ACC112 (cell line): ENCODE measurements at regions not wholly inside any gene's neighbourhood (a gene's known extent, or its start where the extent isn't known, plus 50 kb on each side); places are given as distances from the start of the nearest gene placed in this dataset.
"Not testable (repeated sequence)": the region's sequence is repeated elsewhere in the genome, so short reads cannot be mapped to it uniquely, and the experiment has no call there.

Source experiments
- H2AFZ ChIP-seq: fragments of 200-600 bp; sonication (generic); one replicate; pipeline ENCODE4 v1.6.0; 2017; ENCODE audit warnings: antibody characterized with exemption, low read length; ENCODE audit not compliant: unreplicated experiment
- H3K27ac ChIP-seq: fragments of 200-600 bp; sonication (generic); 2 replicates; pipeline ENCODE4 v1.5.1; 2014; ENCODE audit warnings: low read depth, mild to moderate bottlenecking, antibody characterized with exemption, low read length, moderate library complexity
- H3K27me3 ChIP-seq: fragments of 200-600 bp; sonication (generic); 2 replicates; pipeline ENCODE4 v1.6.1; 2014; ENCODE audit warnings: mild to moderate bottlenecking, antibody characterized with exemption, low read length, moderate library complexity, mixed read lengths; ENCODE audit not compliant: insufficient read depth
- H3K36me3 ChIP-seq: fragments of 200-600 bp; sonication (generic); 2 replicates; pipeline ENCODE4 v1.6.1; 2016; ENCODE audit warnings: mild to moderate bottlenecking, antibody characterized with exemption, low read length, moderate library complexity, mixed read lengths; ENCODE audit not compliant: insufficient read depth
- H3K4me1 ChIP-seq: fragments of 200-600 bp; sonication (generic); one replicate; pipeline ENCODE4 v1.6.1; 2016; ENCODE audit warnings: low read length, mixed read lengths; ENCODE audit not compliant: insufficient read depth, unreplicated experiment, control insufficient read depth
- H3K4me3 ChIP-seq: fragments of 200-600 bp; sonication (generic); 2 replicates; pipeline ENCODE4 v1.5.1; 2014; ENCODE audit warnings: mild to moderate bottlenecking, low read depth, low read length
- H3K79me2 ChIP-seq: fragments of 200-600 bp; sonication (generic); one replicate; pipeline ENCODE4 v1.6.0; 2016; ENCODE audit warnings: low read length; ENCODE audit not compliant: control insufficient read depth, unreplicated experiment, insufficient read depth

DNA sequence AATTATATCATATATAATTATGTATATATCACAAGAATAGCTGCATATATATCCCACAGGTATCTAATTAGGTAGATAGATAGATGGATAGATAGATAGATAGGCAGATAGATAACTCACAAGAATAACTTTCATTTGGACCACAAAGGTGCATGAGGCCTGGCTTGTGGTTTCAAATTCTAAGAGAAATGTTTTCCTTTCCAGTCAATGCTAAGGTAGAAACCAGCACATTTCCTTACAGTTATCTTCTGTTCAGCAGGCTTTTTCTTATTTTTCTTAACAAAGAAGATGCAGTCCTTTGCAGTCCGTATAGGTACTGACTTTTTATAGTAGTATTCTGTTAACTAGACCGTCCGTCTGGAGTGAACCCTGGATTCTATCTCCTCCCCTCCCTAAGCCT lies 152.9 kb upstream of the ANKFN1 start:
- H3K27ac ChIP-seq, result no peak overlapping the region
- no peaks in the 10 kb centered on the region for H3K36me3 ChIP-seq
- H3K4me3 ChIP-seq, result no peak overlapping the region
- no peak overlapping the region for H2AFZ ChIP-seq
- no peaks in the 10 kb centered on the region for H3K4me1 ChIP-seq
- no peaks in the 10 kb centered on the region for H3K79me2 ChIP-seq
- no peaks in the 10 kb centered on the region for H3K27me3 ChIP-seq

DNA sequence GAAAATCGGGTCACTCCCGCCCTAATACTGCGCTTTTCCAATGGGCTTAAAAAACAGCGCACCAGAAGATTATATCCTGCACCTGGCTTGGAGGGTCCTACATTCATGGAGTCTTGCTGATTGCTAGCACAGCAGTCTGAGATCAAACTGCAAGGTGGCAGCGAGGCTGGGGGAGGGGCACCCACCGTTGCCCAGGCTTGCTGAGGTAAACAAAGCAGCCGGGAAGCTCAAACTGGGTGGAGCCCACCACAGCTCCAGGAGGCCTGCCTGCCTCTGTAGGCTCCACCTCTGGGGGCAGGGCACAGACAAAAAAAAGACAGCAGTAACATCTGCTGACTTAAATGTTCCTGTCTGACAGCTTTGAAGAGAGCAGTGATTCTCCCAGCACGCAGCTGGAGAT lies 150.6 kb upstream of the ANKFN1 start:
- not testable (repeated sequence) for H3K27ac ChIP-seq, H3K27me3 ChIP-seq, H3K36me3 ChIP-seq, H3K79me2 ChIP-seq, H3K4me3 ChIP-seq, H3K4me1 ChIP-seq, H2AFZ ChIP-seq

DNA sequence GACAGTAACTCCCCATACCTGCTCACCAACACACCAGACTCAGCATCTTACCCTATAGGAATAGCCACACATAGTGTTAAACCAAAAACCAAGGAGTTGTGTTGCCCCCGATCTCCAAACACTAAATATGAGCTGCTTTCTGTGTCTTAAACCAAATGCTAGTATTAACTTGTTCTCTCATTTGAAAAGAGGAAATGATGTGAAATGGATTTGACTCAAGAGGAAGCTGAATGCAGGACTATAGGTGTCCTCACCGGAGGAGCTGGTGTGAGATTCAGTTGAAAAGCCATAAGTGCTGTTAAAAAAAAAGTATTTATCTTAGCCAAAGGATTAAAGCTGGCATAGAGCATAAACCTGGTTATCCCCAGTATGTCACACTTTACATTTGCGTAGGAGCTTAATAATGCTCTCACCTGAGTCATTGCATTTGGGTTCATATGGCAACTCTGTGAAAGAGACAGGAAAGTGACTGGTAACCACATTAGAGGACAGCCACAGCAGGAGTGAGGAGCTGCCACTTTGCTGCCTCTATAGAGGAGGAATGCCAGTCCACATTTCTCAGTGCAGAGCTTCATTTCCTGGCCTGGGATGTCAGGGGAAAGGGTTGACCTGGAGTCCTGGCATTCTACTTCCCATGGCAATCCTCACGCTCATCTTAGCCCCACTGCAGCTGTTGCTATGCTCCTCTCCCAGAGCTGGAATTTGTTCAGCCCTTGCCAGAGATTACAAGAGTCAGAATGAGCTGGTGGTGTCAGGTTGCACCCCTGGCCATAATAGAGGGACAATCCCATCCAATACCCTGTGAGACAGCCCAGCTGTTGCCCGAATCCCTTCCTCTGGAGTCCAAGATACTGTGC lies 143.3 kb upstream of the ANKFN1 start:
- Histone ChIP-seq H3K4me3 (no peak overlapping the region), H3K27me3 (no peaks in the 10 kb centered on the region), H2AFZ (no peak overlapping the region), H3K4me1 (no peaks in the 10 kb centered on the region), H3K36me3 (no peaks in the 10 kb centered on the region), H3K79me2 (no peaks in the 10 kb centered on the region), H3K27ac (no peak overlapping the region)

DNA sequence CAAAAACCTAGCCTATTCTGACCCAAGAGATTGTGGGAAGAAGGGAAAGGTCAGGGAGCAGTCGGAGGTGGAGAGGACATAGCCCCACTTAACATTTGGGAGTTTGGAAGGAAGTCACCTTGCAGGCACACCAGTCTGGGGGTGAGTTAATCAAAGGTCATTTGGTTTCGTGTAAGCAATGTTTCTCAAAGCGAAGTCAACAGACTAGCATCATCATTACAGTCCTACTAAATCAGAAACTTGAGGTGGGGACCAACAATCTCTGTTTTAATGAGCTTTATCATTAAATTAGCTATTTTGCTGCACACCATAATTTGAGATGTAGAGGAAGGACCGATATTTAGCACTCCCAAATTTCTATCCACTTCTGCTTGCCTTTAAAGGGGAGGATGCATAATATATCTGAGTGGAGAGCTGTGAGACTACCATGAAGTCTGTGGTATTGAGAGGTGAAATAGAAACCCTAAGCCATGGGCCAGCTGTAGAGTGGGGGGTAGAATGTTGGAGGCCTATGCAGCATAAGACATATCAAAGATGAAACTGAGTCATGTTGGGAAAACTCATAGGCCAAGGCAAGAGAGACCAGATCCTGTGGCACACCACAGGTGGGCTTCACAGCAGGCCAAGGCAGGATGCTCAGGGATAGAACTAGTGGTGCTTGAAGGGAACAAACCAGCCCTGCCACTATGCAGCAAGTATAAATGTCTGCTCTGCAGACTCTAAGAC lies 141.7 kb upstream of the ANKFN1 start:
- H2AFZ ChIP-seq, result no peak overlapping the region
- H3K27me3 ChIP-seq, result no peaks in the 10 kb centered on the region; the same call in 1 of the 2 replicates
- no peaks in the 10 kb centered on the region for H3K79me2 ChIP-seq
- no peak overlapping the region for H3K27ac ChIP-seq
- no peak overlapping the region for H3K4me3 ChIP-seq
- H3K36me3 ChIP-seq, result no peaks in the 10 kb centered on the region
- no peaks in the 10 kb centered on the region for H3K4me1 ChIP-seq

DNA sequence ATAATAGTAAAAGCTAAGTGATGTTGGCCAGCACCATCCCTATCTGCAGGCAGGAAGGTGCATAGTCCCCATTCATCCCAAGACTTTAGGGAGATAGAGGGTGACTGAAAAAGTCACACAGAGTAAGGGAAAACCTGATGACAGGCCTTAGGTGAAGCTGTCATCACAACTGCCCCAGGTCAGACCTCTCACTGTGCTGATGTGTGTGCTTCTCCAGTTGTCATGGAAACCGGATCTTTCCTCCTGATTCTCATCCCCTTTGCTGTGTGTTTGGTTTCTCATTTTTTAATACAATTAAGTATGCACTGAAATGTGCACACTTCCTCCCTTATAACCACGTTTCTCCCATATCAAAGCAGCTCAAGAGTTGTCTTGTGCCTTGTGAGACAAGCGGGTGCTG lies 135.1 kb upstream of the ANKFN1 start:
- Histone ChIP-seq H3K27ac (no peak overlapping the region), H3K79me2 (no peaks in the 10 kb centered on the region), H3K36me3 (no peaks in the 10 kb centered on the region), H3K27me3 (peaks cover 3% of the 10 kb centered on the region; the same call in 1 of the 2 replicates), H3K4me1 (no peaks in the 10 kb centered on the region), H3K4me3 (no peak overlapping the region), H2AFZ (no peak overlapping the region)

DNA sequence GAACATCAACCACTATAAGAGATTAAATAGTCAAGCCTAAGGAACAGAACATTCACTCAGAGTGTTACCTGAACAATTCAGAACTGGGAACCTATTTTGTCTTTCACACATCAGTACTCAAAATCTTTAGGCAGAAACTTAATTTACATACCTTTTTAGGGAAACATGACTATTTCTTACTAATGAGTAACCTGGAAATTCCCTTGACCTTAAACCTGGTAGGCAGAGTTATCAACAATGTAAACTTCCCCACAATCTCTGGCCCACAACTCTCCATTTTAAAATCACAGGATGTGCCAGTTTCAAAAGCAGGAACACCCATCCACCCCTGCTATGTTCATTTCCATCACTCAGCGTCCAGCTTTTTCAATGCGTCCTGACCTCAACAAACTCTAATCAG lies 132.9 kb upstream of the ANKFN1 start:
- Histone ChIP-seq H3K4me3 (no peak overlapping the region), H3K27me3 (peaks cover 3% of the 10 kb centered on the region; the same call in 1 of the 2 replicates), H3K27ac (no peak overlapping the region), H3K36me3 (no peaks in the 10 kb centered on the region), H3K4me1 (no peaks in the 10 kb centered on the region), H3K79me2 (no peaks in the 10 kb centered on the region), H2AFZ (no peak overlapping the region)

DNA sequence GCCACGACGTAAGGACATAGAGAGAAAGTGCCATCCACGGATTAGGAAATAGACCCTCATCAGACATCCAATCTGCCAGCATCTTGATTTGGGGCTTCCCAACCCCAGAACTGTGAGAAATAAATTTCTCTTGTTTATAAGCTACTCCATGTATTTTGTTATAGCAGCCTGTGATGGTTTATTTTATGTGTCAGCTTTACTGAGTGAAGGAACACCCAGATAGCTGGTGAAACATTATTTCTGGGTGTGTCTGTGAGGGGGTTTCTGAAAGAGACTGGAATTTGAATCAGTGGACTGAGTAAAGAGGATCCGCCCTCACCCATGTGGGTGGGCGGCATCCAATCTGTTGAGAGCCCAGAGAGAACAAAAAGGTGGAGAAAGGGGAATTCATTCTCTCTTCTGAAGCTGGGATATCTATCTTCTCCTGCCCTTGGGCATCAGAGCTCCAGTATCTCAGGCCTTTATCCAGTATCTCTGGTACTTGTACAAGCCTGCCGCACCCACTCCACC lies 131.5 kb upstream of the ANKFN1 start:
- no peak overlapping the region for H3K27ac ChIP-seq
- no peaks in the 10 kb centered on the region for H3K4me1 ChIP-seq

DNA sequence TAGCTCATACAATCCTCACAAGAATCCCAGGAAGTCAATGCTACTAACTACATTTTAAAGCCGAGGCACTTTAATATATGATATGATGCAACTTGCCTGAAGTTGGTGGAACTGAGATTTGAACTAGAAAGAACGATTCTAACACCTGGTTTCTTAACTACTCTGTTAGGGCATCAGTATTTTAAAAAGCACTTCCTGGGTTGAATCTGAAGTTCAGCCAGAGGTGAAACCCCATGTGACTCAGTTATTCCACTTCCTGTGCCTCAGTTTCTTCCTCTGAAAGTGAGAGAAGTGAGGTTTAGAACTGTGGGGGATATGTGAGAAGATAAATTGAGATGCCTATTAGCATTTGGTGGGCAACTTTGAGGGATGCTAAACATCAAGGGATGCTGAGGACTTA lies 129.4 kb upstream of the ANKFN1 start:
- Histone ChIP-seq H3K4me3 (no peak overlapping the region), H3K79me2 (no peaks in the 10 kb centered on the region), H3K4me1 (no peaks in the 10 kb centered on the region), H3K27me3 (no peaks in the 10 kb centered on the region), H3K27ac (no peak overlapping the region), H3K36me3 (no peaks in the 10 kb centered on the region), H2AFZ (no peak overlapping the region)

More for the DNA sequence above, 131.5 kb upstream of the ANKFN1 start:
- 0 out of 2 replicates have a peak, but pooled peaks cover 3% of the 10 kb centered on the region for H3K27me3 ChIP-seq
- H2AFZ ChIP-seq, result no peak overlapping the region
- H3K79me2 ChIP-seq, result no peaks in the 10 kb centered on the region
- H3K36me3 ChIP-seq, result no peaks in the 10 kb centered on the region
- H3K4me3 ChIP-seq, result no peak overlapping the region

DNA sequence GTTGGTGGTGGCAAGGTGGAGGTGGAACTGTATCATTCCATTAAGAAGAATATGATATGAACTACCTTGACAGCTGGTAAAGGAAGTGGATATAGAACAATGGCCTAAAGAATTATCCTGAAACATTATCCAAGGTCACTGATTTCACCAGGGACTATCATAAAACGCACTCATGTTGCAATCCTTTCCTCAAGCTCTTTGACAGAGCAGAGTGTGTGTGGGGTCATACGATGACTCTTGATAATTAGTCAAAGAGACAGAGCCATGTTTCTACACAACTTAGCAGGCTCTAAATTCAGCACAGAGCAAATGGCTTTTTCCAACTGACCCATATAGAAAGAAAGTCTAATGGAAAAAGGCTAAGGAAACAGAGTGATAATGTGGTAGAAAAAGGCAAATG lies 126.4 kb upstream of the ANKFN1 start:
- Histone ChIP-seq H2AFZ (no peak overlapping the region), H3K79me2 (no peaks in the 10 kb centered on the region), H3K4me3 (no peak overlapping the region), H3K4me1 (no peaks in the 10 kb centered on the region), H3K27ac (no peak overlapping the region), H3K36me3 (no peaks in the 10 kb centered on the region), H3K27me3 (no peaks in the 10 kb centered on the region)

DNA sequence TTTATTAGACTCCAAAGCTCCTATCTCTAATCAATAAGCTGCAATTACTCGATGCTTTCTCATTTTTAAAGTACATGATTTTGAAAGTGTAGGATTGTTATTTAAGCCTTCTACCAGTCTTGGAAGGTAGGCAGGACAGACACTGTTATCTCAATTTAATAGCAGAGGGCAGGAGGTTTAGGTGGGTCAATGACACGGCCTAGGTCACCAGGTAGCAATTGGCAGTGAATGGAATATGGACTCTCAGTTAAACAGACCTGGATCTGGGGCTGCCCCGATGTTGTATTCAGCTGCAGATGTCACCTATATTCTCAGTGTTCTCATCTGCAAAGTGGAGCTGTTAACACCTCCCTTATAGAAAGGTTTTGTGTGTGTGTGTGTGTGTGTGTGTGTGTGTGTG lies 124.4 kb upstream of the ANKFN1 start:
- Histone ChIP-seq H2AFZ (no peak overlapping the region), H3K4me1 (no peaks in the 10 kb centered on the region), H3K27ac (no peak overlapping the region), H3K27me3 (no peaks in the 10 kb centered on the region), H3K79me2 (no peaks in the 10 kb centered on the region), H3K4me3 (no peak overlapping the region), H3K36me3 (no peaks in the 10 kb centered on the region)
